ENCODE measurements at regions not wholly inside any gene's neighbourhood (a gene's known extent, or its start where the extent isn't known, plus 50 kb on each side); places are given as distances from the start of the nearest gene placed in this dataset.
A peak's percentile ranks its signal among the peaks of the same experiment; 100 is the strongest.
"Not testable (repeated sequence)": the region's sequence is repeated elsewhere in the genome, so short reads cannot be mapped to it uniquely, and the experiment has no call there.

DNA sequence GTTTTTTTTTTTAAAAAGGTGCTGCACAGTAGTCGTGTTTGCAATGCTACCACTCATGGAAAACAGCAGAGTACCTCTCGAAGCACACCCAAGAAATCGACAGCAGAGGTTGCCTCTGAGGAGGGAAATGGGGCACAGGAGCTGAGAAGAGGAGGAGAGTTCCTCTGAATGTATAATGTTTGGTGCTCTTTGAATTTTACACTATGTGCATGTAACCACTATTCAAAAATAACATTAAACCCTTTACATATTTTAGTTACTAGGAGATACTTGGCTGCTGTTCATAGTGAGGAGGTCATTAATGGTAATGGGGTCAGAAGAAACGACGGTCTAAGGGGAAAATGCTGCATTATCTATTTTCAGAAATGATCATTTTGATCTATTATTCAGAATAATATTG is 129.4 kb upstream of the CLEC14A start:
- no peak for DNase-seq (ENCODE audit: low read depth)
- in situ Hi-C loops (cut with HindIII; ENCODE audit: low sequenced_read_pairs) = no loop called here
- no peak overlapping the region for H3K4me3 ChIP-seq (ENCODE audit: low read depth, low read length)
- TF ChIP-seq, protein P1, sequence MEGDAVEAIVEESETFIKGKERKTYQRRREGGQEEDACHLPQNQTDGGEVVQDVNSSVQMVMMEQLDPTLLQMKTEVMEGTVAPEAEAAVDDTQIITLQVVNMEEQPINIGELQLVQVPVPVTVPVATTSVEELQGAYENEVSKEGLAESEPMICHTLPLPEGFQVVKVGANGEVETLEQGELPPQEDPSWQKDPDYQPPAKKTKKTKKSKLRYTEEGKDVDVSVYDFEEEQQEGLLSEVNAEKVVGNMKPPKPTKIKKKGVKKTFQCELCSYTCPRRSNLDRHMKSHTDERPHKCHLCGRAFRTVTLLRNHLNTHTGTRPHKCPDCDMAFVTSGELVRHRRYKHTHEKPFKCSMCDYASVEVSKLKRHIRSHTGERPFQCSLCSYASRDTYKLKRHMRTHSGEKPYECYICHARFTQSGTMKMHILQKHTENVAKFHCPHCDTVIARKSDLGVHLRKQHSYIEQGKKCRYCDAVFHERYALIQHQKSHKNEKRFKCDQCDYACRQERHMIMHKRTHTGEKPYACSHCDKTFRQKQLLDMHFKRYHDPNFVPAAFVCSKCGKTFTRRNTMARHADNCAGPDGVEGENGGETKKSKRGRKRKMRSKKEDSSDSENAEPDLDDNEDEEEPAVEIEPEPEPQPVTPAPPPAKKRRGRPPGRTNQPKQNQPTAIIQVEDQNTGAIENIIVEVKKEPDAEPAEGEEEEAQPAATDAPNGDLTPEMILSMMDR (IDR thresholded peaks at IDR 0.05; ENCODE audit: low read depth, low read length, missing control alignments) = no peak

- in situ Hi-C loops (cut with HindIII; ENCODE audit: low sequenced_read_pairs) = no loop called here
- TF ChIP-seq, protein P1 (IDR thresholded peaks at IDR 0.05; ENCODE audit: low read depth, low read length, missing control alignments) = no peak
- no peak for DNase-seq (ENCODE audit: low read depth)
- H3K4me3 ChIP-seq (ENCODE audit: low read depth, low read length) = no peak overlapping the region
Measured at GRCh38 chr14:38384741-38385140, 128.8 kb upstream of the CLEC14A start.

GRCh38 chr14:38367922-38368321 is 112.0 kb upstream of the CLEC14A start:
- in situ Hi-C loops (cut with HindIII; ENCODE audit: low sequenced_read_pairs) = no loop called here
- TF ChIP-seq, protein P1 (IDR thresholded peaks at IDR 0.05; ENCODE audit: low read depth, low read length, missing control alignments) = no peak
- no peak for DNase-seq (ENCODE audit: low read depth)
- H3K4me3 ChIP-seq (ENCODE audit: low read depth, low read length) = no peak overlapping the region

DNA sequence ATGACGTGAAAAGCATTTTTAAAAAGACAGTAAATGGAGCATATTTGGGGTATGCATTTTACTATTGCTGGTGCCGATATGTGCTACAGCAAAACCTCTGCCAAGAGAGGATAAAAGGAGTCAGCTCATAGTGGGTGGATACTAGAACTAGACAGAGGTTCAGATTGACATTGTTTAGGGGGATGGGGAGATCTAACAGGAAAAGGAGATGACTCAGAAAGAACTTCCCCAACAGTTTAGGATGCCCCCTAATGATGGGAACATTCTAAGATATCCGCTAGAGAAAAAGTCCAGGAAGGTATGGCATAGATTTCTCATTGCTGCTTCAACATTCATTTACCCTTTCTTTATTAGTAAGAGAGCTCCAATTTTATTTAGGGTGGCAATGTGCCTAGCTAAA is 110.5 kb upstream of the CLEC14A start:
- TF ChIP-seq, protein P1 (IDR thresholded peaks at IDR 0.05; ENCODE audit: low read depth, low read length, missing control alignments) = no peak
- DNase-seq (ENCODE audit: low read depth) = no peak
- in situ Hi-C loops (cut with HindIII; ENCODE audit: low sequenced_read_pairs) = no loop called here
- H3K4me3 ChIP-seq (ENCODE audit: low read depth, low read length) = no peak overlapping the region

DNA sequence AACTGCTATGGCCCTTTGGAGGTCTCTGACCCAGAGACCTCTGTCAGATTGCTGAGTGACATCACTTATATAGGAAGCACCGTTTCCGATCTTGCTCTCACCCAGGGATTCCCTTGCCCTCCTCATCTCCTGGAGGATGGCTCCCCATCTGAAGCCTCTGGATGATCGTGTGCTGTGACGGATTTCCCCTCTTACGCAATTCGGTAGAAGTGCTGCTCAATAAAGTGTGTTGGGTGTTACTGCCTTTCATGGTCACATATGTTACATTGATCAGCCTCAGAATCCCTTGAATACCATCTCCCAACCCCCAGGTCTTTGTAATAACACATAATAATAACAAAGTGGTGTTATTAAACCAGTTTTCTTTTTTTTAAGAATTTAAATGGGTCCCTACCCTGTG is 107.3 kb upstream of the CLEC14A start:
- no peak overlapping the region for H3K4me3 ChIP-seq (ENCODE audit: low read depth, low read length)
- DNase-seq (ENCODE audit: low read depth) = no peak
- in situ Hi-C loops (cut with HindIII; ENCODE audit: low sequenced_read_pairs) = no loop called here
- TF ChIP-seq, protein P1 (IDR thresholded peaks at IDR 0.05; ENCODE audit: low read depth, low read length, missing control alignments) = no peak

- H3K4me3 ChIP-seq (ENCODE audit: low read depth, low read length) = no peak overlapping the region
- peak; percentile 62 for DNase-seq (ENCODE audit: low read depth)
- in situ Hi-C loops (cut with HindIII; ENCODE audit: low sequenced_read_pairs) = no loop called here
- TF ChIP-seq, protein P1 (IDR thresholded peaks at IDR 0.05; ENCODE audit: low read depth, low read length, missing control alignments) = no peak
Measured at GRCh38 chr14:38357557-38357956, 101.7 kb upstream of the CLEC14A start.

- H3K4me3 ChIP-seq (ENCODE audit: low read depth, low read length); in situ Hi-C loops (cut with HindIII; ENCODE audit: low sequenced_read_pairs); DNase-seq (ENCODE audit: low read depth): not testable (repeated sequence)
Measured at GRCh38 chr14:38355473-38355872, 99.6 kb upstream of the CLEC14A start.

All from astrocyte of the cerebellum (primary cell).